GM21717 (cell line): ENCODE measurements at regions not wholly inside any gene's neighbourhood (a gene's known extent, or its start where the extent isn't known, plus 50 kb on each side); places are given as distances from the start of the nearest gene placed in this dataset.
"Not testable (repeated sequence)": the region's sequence is repeated elsewhere in the genome, so short reads cannot be mapped to it uniquely, and the experiment has no call there.

ENCODE experiments used
- ATAC-seq: cut with Tn5 transposase; IDR thresholded peaks from one replicate; pipeline ENCODE4 v1.9.1; 2021; ENCODE audit warnings: mild to moderate bottlenecking, moderate library complexity; ENCODE audit not compliant: unreplicated experiment

- no peak for ATAC-seq
Measured at GRCh38 chr2:52260904-52261303, 1229.0 kb upstream of the NRXN1 start.

- ATAC-seq, result not testable (repeated sequence)
Measured at GRCh38 chr2:52258967-52259366, 1227.0 kb upstream of the NRXN1 start.

- no peak for ATAC-seq
Measured at GRCh38 chr2:52258038-52258437, 1226.1 kb upstream of the NRXN1 start.

- ATAC-seq, result no peak
Measured at GRCh38 chr2:52253416-52253980, 1221.6 kb upstream of the NRXN1 start.

GRCh38 chr2:52238782-52239181, 1206.8 kb upstream of the NRXN1 start:
- ATAC-seq, result no peak

GRCh38 chr2:52222128-52222527, 1190.2 kb upstream of the NRXN1 start:
- ATAC-seq, result no peak

- no peak for ATAC-seq
Measured at GRCh38 chr2:52220393-52220792, 1188.5 kb upstream of the NRXN1 start.

GRCh38 chr2:52210611-52211010, 1178.7 kb upstream of the NRXN1 start:
- no peak for ATAC-seq

- ATAC-seq, result no peak
Measured at GRCh38 chr2:52210161-52210560, 1178.2 kb upstream of the NRXN1 start.

- no peak for ATAC-seq
Measured at GRCh38 chr2:52194342-52194741, 1162.4 kb upstream of the NRXN1 start.

- no peak for ATAC-seq
Measured at GRCh38 chr2:52193804-52194203, 1161.9 kb upstream of the NRXN1 start.

- no peak for ATAC-seq
Measured at GRCh38 chr2:52192656-52193055, 1160.7 kb upstream of the NRXN1 start.

GRCh38 chr2:52181080-52181479, 1149.1 kb upstream of the NRXN1 start:
- no peak for ATAC-seq

GRCh38 chr2:52178845-52179244, 1146.9 kb upstream of the NRXN1 start:
- ATAC-seq, result no peak

- no peak for ATAC-seq
Measured at GRCh38 chr2:52145005-52145404, 1113.1 kb upstream of the NRXN1 start.

- ATAC-seq, result no peak
Measured at GRCh38 chr2:52144590-52144989, 1112.7 kb upstream of the NRXN1 start.

GRCh38 chr2:52141076-52141475, 1109.1 kb upstream of the NRXN1 start:
- ATAC-seq, result no peak

- ATAC-seq, result no peak
Measured at GRCh38 chr2:52139241-52139640, 1107.3 kb upstream of the NRXN1 start.

GRCh38 chr2:52135235-52135634, 1103.3 kb upstream of the NRXN1 start:
- ATAC-seq, result no peak

- ATAC-seq, result no peak
Measured at GRCh38 chr2:52128081-52128480, 1096.1 kb upstream of the NRXN1 start.

GRCh38 chr2:52127527-52127926, 1095.6 kb upstream of the NRXN1 start:
- no peak for ATAC-seq

- ATAC-seq, result no peak
Measured at GRCh38 chr2:52117299-52117698, 1085.4 kb upstream of the NRXN1 start.

GRCh38 chr2:52115750-52116149, 1083.8 kb upstream of the NRXN1 start:
- ATAC-seq, result no peak
